HG03469 (cell line): ENCODE measurements at regions not wholly inside any gene's neighbourhood (a gene's known extent, or its start where the extent isn't known, plus 50 kb on each side); places are given as distances from the start of the nearest gene placed in this dataset.
A peak's percentile ranks its signal among the peaks of the same experiment; 100 is the strongest.
"Not testable (repeated sequence)": the region's sequence is repeated elsewhere in the genome, so short reads cannot be mapped to it uniquely, and the experiment has no call there.

Source experiments
- ATAC-seq: cut with Tn5 transposase; IDR thresholded peaks from one replicate; pipeline ENCODE4 v1.9.1; 2021; ENCODE audit warnings: mild to moderate bottlenecking, moderate library complexity, moderate number of reproducible peaks; ENCODE audit not compliant: unreplicated experiment

GRCh38 chr3:88000853-88001252 is 58.0 kb downstream of the CGGBP1 start:
- ATAC-seq: no peak

GRCh38 chr3:87997966-87998365 is 60.8 kb downstream of the CGGBP1 start:
- ATAC-seq: no peak

DNA sequence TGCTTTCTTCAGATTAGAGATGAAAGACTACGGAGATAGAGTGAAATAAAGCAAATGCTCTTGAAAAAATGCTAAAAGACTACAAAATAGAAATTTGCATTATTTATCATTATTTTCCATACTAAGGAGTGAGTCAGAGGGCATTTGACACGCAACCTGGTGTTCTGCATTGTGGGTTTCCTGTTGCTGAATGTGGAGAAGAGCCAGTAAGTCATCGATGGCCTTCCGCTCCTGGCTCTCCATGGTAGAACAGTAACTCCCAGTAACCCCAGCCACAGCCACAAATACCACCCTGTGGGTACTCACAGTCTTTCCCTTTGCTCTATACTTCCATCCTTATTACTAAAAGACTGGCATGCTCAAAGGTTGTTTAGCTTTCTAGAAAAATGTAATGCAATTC is 61.5 kb downstream of the CGGBP1 start:
- ATAC-seq: peak; percentile 87

DNA sequence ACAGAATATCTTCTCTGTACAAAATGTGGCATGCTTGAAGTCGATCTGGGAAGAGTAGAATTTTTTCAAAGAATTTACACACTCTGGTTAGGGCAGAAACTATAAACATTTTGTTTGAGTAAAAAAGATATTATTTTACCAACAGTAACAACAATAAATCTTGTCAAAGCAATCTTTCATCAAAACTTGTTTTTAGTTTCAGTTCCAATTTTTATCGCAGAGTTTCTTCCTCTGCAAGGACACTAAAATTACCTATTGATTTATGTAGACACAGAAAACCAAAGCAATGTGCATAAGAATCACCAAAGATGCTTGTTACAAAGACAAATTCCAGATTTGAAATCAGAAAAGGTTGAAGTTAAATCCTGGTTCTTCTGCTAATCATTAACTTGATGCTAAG is 61.9 kb downstream of the CGGBP1 start:
- ATAC-seq: no peak

GRCh38 chr3:87993566-87993965 is 65.2 kb downstream of the CGGBP1 start:
- no peak for ATAC-seq

DNA sequence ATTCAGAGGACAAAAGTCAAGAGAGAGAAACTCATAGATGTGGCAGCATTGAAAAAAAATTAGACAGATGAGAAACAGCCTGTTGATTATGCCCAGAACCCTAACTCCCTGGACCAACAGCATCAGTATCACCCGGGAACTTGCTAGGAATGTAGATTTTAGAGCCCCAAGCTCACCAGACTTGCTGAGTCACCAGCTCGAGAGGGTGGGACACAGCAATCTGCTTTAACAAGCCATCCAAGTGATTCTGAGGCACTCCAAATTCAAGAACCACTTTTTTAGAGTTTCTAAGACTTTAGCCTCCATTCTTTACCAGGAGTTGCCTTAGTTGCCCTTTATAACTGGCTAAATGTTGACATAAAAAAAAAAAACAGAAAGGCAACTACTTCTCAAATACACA is 70.9 kb downstream of the CGGBP1 start:
- no peak for ATAC-seq

GRCh38 chr3:87982421-87982820 is 76.4 kb downstream of the CGGBP1 start:
- no peak for ATAC-seq

GRCh38 chr3:87979527-87979926 is 79.3 kb downstream of the CGGBP1 start:
- no peak for ATAC-seq

DNA sequence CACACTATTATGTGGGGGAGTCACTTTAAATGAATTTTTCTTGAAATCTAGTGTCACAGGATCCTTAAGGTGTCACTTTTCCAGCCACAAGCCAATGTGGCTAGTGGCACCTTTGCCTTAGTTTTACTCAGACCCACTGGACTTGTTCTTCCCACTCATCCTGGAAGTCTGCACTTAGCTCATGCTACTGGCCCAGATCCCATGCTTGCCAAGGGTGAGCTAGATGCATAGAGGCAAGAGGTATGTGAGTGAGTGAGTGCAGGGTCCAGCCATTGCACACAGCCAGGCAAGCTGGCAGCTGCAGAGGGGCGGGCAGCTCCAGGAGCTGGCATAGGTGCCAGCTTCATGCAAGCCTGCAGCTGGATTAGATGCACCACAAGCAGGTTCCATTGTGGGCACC is 81.0 kb downstream of the CGGBP1 start:
- no peak for ATAC-seq

DNA sequence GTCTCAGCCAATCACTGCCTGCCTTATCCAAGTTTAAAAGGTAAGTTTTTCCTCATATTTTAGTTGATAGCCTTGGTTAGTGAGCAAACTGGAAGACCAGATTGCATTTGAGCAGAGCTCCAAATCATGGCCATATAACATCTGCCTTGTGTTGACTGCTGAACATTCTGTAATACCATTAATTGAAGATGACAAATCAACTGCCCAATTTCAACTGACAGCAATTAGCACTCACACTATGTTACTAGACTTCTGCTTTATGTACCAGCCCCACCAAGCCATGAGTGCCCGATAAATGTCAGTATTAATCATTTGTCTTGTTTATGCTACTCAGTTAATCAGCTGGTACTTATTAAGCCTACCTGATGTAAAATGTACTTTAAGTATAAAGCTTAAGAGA is 83.1 kb downstream of the CGGBP1 start:
- no peak for ATAC-seq

DNA sequence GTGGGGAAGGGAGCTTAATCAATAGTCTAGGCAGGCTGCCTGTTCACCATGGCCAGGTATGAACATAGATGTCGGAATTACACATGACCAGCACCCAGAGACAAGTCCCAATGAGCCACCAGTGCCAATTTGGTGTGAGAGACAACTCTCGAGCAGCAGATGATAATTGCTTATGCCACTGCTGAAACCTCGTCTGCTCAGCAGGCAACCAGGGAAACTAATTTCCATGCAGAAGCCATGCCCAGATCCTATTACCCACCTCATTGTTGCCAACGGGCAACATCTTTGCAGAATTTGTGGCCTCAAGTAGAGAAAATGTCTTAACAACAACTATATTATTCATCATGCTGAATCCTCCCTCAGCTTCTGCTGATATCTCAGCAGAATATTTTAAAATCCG is 84.9 kb downstream of the CGGBP1 start:
- ATAC-seq: no peak

- ATAC-seq: no peak
Observed at GRCh38 chr3:87969620-87970019, 89.2 kb downstream of the CGGBP1 start.

GRCh38 chr3:87968668-87969067 is 90.1 kb downstream of the CGGBP1 start:
- ATAC-seq: no peak

DNA sequence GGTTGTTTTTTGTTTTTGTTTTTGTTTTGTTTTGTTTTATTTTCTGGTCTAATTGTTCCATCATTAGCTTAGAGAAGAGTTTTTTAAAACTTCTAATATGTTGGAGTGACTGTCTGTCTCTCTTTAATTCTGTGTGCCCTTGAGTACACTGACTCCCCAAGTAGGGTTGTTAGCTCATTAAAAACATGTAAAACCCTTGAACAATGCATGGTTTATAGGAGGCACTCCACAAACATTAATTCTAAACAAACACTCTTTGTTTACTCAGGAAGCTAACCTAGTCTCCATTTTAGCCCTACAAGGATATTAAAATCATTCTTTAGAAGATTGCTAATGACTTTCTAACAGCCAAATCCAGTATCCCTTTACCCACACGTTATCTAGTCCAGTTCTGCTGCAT is 100.5 kb downstream of the CGGBP1 start:
- ATAC-seq: no peak

DNA sequence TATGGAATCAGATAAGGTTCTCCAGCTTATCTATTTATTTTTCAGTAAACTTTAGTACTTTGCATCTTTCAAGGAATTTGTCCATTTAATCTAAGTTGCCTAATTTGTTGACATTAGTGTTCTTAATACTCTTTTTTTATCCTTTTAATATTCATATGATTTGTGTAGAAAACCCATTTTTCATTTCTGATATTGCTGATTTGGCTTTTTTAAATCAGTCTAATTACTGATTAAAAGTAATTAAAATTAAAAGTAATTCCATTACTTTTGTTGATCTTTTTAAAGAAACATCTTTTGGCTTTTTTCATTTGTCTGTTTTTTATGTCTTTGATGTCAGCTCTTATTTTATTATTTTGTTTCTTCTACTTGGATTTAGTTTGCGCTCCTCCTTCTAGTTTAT is 101.2 kb downstream of the CGGBP1 start:
- ATAC-seq: no peak

DNA sequence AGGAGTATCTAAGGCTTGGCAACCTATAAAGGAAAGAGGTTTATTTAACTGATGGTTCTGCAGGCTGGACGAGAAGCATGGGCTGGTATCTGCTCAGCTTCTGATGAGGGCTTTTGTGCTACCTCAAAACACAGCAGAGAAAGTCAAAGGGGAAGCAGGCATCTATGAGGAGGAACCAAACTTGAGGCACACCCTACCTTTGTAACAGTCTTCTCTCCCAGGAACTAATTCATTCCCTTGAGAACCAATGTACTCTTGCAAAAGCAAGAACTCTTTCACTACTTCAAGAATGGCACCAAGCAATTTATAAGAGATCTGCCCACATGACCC is 109.0 kb downstream of the CGGBP1 start:
- ATAC-seq: no peak

GRCh38 chr3:87949189-87949878 is 109.5 kb downstream of the CGGBP1 start:
- ATAC-seq: peak; percentile 75

GRCh38 chr3:87946007-87946406 is 112.8 kb downstream of the CGGBP1 start:
- ATAC-seq: not testable (repeated sequence)

DNA sequence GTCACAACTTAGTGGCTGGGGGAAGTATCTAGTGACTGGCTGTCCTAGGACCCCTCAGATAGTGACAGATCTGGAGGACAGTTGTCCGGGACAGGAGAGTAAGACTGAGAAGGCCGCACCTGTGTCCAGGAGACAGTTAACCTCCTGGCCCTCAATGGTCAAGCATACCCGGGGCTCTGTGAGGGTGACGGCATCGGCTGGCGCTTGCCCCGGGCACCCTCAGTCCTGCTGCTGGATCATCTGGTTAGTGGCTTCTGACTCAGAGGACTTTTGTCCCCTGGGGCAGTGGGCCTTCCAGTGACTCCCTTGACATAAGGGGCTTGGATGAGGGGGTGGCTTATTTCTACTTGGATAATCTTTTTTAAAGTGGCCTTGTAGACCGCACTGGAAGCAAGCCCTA is 116.5 kb downstream of the CGGBP1 start:
- not testable (repeated sequence) for ATAC-seq

GRCh38 chr3:87924485-87924884 is 134.3 kb downstream of the CGGBP1 start:
- ATAC-seq: no peak

DNA sequence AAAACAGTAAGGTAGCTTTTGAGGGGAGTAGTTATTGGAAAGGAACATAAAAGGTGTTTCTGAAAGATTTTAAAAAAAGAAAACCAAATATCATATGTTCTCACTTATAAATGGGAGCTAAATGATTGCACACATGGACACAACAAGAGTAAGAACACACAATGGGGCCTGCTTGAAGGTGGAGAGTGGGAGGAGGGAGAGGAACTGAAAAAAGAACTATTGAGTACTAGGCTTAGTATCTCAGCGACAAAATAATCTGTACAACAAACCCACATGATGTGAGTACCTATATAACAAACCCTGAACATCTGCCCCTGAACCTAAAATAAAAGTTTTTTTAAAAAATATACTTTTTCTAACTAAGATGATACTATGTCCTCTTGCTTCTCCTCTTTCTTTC is 138.3 kb downstream of the CGGBP1 start:
- no peak for ATAC-seq

- no peak for ATAC-seq
Observed at GRCh38 chr3:87901141-87901540, 157.7 kb downstream of the CGGBP1 start.

DNA sequence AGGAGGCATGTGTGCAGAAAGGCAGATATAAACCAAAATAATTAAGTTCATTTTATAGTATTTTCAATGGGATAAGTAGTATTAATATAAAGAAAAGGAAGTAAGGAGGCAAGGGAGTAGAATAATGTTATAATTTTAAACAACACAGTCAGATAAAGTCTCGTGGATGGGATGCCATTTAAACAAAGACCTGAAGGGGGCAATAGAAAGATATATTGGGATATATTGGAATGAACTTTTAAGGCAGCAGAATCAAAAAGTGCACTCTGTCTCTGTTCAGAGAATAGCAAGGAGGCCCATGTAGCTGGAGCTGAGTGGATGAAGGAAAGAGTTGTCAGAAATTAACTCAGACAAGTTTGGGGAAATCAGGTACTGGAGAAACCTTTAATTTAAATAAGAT is 158.7 kb downstream of the CGGBP1 start:
- ATAC-seq: no peak
